ENCODE measurements at regions not wholly inside any gene's neighbourhood (a gene's known extent, or its start where the extent isn't known, plus 50 kb on each side); places are given as distances from the start of the nearest gene placed in this dataset.
"Not testable (repeated sequence)": the region's sequence is repeated elsewhere in the genome, so short reads cannot be mapped to it uniquely, and the experiment has no call there.

DNA sequence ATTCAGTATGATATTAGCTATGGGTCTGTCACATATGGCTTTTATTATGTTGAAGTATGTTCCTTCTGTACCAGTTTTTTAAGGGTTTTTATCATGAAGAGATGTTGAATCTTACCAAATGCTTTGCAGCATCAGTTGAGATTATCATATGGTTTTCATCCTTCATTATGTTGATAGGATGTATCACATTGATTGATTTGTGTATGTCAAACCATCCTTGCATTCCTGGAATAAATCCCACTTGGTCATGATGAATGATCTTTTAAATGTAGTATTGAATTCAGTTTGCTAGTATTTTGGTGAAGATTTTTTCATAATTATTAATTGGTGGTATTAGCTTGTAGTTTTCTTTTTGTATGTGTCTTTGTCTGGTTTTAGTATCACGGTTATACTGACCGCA is 185.9 kb downstream of the MBL2 start:
- TF ChIP-seq, protein P1, sequence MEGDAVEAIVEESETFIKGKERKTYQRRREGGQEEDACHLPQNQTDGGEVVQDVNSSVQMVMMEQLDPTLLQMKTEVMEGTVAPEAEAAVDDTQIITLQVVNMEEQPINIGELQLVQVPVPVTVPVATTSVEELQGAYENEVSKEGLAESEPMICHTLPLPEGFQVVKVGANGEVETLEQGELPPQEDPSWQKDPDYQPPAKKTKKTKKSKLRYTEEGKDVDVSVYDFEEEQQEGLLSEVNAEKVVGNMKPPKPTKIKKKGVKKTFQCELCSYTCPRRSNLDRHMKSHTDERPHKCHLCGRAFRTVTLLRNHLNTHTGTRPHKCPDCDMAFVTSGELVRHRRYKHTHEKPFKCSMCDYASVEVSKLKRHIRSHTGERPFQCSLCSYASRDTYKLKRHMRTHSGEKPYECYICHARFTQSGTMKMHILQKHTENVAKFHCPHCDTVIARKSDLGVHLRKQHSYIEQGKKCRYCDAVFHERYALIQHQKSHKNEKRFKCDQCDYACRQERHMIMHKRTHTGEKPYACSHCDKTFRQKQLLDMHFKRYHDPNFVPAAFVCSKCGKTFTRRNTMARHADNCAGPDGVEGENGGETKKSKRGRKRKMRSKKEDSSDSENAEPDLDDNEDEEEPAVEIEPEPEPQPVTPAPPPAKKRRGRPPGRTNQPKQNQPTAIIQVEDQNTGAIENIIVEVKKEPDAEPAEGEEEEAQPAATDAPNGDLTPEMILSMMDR (IDR thresholded peaks at IDR 0.05; ENCODE audit: insufficient read depth, low read length, missing control alignments): no peak
- no peak overlapping the region for H3K4me3 ChIP-seq (ENCODE audit: low read depth, low read length)
- ChIA-PET POLR2A (no interaction called here), CTCF (interaction anchor here (0.9 to 1.0 kb wide), 3 partner anchors 8 to 279 kb away, joined by 3 to 4 read pairs (median 3); no protein-coding TSS in a partner anchor)
- DNase-seq (ENCODE audit: low read depth, low spot score): no peak

DNA sequence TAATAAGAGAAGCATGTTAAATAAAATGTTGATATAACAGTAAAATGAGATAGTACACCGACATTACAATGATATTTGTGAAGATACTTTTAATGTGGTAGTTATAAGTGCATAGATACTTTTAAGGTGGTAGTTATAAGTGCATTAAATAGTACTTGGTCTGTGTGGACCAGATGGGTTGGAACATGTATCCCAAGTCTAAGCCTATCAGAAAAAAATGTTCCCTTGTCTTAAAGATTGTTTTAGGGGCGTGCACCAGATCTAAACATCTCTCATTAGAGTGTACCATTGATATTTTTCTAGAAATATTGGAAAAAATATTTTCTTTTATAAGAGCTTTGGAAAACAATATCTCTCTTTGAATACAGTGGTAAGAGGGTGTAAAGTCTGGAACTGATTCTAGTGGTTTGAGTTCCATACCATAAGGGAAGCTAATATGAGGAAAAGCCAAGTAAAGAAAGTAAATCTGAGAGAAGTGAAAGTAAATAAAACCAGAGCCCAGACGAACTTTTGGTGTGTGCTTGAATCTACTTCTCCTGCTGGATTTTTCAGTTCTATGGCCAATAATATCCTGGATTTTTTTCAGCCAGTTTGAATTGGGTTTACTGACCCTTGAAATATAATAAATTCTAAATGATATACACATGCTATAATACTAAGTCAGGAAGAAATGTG is 175.3 kb downstream of the MBL2 start:
- H3K4me3 ChIP-seq (ENCODE audit: low read depth, low read length): peak overlapping the region; percentile 38
- no peak for DNase-seq (ENCODE audit: low read depth, low spot score)
- TF ChIP-seq, protein P1 (IDR thresholded peaks at IDR 0.05; ENCODE audit: insufficient read depth, low read length, missing control alignments): no peak
- POLR2A ChIA-PET: no interaction called here
- CTCF ChIA-PET: interaction anchor here (0.8 to 2.7 kb wide), 6 partner anchors 13 to 290 kb away, joined by 3 to 16 read pairs (median 4); no protein-coding TSS in a partner anchor

DNA sequence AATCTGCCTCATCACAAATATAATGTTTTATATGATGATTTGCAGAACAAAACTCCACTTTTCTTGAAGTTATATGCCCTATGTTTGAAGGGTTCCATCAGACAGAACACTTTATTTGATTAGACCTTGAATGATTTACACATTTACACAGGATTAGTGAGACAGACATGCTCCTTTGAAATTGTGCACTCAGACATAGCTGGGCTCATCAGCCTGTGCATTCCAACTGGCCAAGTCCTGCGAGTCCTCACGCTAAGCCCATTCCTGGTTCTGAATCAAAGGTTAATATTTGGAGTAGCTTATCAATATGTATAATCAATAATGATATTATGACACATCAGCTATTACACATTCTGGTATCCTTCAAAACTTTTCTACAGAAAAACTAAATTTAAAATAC is 173.6 kb downstream of the MBL2 start:
- ChIA-PET POLR2A (interaction anchor here (0.7 kb wide), 1 partner anchor 285 kb away, joined by 3 read pairs; the partner anchor contains the start of gene DKK1), CTCF (interaction anchor here (0.6 to 1.7 kb wide), 4 partner anchors 26 to 291 kb away, joined by 3 to 7 read pairs (median 4); no protein-coding TSS in a partner anchor)
- no peak overlapping the region for H3K4me3 ChIP-seq (ENCODE audit: low read depth, low read length)
- TF ChIP-seq, protein P1 (IDR thresholded peaks at IDR 0.05; ENCODE audit: insufficient read depth, low read length, missing control alignments): no peak
- no peak for DNase-seq (ENCODE audit: low read depth, low spot score)

DNA sequence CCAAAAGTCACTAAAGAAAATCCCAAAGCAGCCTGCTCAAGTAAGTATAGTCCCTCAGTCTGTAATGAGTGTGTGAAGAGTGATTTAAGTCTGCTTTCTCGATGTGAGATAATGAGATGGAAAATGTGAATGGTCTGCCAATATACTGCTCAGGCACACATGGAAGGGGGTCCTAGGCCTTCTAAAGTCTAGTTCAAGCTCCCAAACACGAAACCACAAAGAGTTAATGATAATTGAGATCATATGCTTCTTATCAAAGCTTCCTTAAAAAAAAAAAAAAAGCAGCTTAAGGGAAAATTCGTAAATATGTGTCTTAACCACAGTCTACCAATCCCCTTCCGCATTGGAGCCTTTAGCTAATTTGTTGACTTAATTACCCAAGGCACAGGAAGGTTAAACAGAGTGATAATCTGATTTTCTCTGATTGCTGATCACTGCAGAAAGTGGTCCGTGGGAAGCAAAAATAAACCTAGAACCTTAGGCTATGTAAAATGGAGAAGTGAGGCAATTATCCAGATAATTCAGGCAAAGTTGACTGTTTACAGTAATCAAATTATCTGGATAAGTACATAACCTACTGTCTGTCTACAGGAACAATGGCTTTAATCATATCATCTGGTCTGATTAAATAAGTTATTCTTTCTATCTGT is 172.9 kb downstream of the MBL2 start:
- POLR2A ChIA-PET: interaction anchor here (0.7 kb wide), 1 partner anchor 285 kb away, joined by 3 read pairs; the partner anchor contains the start of gene DKK1
- DNase-seq (ENCODE audit: low read depth, low spot score): no peak
- TF ChIP-seq, protein P1 (IDR thresholded peaks at IDR 0.05; ENCODE audit: insufficient read depth, low read length, missing control alignments): no peak
- H3K4me3 ChIP-seq (ENCODE audit: low read depth, low read length): no peak overlapping the region
- CTCF ChIA-PET: interaction anchor here (0.6 to 2.1 kb wide), 6 partner anchors 27 to 291 kb away, joined by 3 to 7 read pairs (median 4); no protein-coding TSS in a partner anchor

DNA sequence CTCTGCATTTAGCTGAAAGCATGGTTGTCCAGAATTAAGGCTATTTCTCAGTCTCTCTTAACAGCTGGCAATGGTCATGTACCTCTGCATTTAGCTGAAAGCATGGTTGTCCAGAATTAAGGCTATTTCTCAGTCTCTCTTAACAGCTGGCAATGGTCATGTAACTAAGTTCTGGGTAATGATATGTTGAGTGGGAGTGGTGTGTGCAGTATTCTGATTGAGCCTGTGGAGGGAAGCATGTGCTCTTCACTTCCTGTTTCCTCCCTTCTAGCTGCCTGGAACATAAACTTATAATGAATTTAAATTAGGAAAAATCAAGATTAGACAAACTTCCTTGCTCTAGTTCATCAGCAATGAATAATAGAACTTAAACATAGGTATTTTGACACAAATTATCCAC is 168.5 kb downstream of the MBL2 start:
- CTCF ChIA-PET: interaction anchor here (1.2 to 1.5 kb wide), 2 partner anchors 9 to 289 kb away, joined by 3 read pairs; no protein-coding TSS in a partner anchor
- POLR2A ChIA-PET; DNase-seq (ENCODE audit: low read depth, low spot score); H3K4me3 ChIP-seq (ENCODE audit: low read depth, low read length): not testable (repeated sequence)

DNA sequence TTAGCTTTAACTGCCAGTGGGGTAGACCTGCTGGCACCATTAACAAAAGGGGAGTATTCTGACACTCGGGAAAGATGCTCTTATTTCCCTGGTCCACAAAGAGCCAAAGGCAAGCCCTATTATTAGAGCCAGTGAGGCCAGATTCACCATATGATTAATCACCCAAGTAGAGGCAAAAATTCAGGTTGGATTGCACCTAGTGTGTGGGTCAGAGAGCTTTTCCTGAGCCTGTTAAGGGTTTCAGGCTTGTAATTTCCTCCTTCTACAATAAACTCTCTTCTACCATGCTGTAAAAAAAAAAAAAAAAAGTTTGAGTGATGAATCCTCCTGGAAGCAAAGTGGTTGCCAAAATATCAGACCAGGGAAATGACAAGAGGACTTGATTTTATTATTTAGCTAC is 163.5 kb downstream of the MBL2 start:
- TF ChIP-seq, protein P1 (IDR thresholded peaks at IDR 0.05; ENCODE audit: insufficient read depth, low read length, missing control alignments): no peak
- POLR2A ChIA-PET: no interaction called here
- CTCF ChIA-PET: interaction anchor here (1.1 to 1.4 kb wide), 2 partner anchors 14 to 42 kb away, joined by 3 to 7 read pairs; no protein-coding TSS in a partner anchor
- no peak overlapping the region for H3K4me3 ChIP-seq (ENCODE audit: low read depth, low read length)
- no peak for DNase-seq (ENCODE audit: low read depth, low spot score)
